NB4 (cell line): ENCODE measurements at regions not wholly inside any gene's neighbourhood (a gene's known extent, or its start where the extent isn't known, plus 50 kb on each side); places are given as distances from the start of the nearest gene placed in this dataset.
A peak's percentile ranks its signal among the peaks of the same experiment; 100 is the strongest.

Source experiments
- DNase-seq: peaks from one replicate; pipeline ENCODE4 v3.0.0; 2010; ENCODE audit warnings: low read depth
- H3K4me3 ChIP-seq: one replicate; pipeline ENCODE4 v1.5.1; 2011; ENCODE audit warnings: mild to moderate bottlenecking, low read depth, low read length, moderate library complexity
- MYC ChIP-seq: IDR thresholded peaks from 2 replicates; pipeline ENCODE4 v1.6.1; 2011; ENCODE audit warnings: low read depth, low read length
- POLR2A ChIP-seq: IDR thresholded peaks from 2 replicates; pipeline ENCODE4 v1.6.1; 2011; ENCODE audit warnings: mild to moderate bottlenecking; ENCODE audit not compliant: insufficient read length; ENCODE audit errors: extremely low read depth
- TF ChIP-seq, protein P1 (sequence below): IDR thresholded peaks from 2 replicates; pipeline ENCODE4 v1.6.1; 2011; ENCODE audit warnings: low read depth, low read length
- TF ChIP-seq, protein P2 (sequence below): IDR thresholded peaks from one replicate; pipeline ENCODE4 v1.5.1; 2012; ENCODE audit warnings: low read depth, low read length

DNA sequence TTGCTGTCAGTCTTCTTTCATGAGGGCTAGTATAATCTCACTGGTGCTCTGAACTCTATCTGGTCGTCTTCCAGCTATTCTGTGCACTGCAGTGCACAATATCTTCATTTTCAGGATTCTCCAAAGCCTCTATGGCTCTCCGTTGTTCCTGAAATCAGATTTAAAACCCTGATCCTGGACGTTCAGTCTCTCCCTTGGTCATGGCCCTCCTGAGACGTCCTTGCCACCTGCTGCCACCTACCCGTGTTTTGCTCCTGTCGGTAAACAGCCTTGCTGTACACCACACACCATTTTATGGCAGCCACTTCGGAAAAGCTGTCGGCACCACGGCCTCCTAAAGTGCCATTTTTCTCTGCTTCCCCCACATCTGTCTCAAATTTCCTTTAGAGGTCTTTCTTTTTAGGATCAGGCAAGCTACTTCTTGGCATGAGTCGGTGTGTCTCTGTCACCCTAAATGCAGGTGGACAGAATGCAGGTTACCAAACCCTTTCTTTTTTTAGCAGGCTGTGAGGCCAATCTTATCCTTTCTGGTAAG lies 170.0 kb downstream of the HRH4 start:
- no peak overlapping the region for H3K4me3 ChIP-seq
- no peak for DNase-seq
- TF ChIP-seq, protein P1, sequence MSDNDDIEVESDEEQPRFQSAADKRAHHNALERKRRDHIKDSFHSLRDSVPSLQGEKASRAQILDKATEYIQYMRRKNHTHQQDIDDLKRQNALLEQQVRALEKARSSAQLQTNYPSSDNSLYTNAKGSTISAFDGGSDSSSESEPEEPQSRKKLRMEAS: no peak
- no peak for TF ChIP-seq MYC
- no peak for TF ChIP-seq POLR2A

DNA sequence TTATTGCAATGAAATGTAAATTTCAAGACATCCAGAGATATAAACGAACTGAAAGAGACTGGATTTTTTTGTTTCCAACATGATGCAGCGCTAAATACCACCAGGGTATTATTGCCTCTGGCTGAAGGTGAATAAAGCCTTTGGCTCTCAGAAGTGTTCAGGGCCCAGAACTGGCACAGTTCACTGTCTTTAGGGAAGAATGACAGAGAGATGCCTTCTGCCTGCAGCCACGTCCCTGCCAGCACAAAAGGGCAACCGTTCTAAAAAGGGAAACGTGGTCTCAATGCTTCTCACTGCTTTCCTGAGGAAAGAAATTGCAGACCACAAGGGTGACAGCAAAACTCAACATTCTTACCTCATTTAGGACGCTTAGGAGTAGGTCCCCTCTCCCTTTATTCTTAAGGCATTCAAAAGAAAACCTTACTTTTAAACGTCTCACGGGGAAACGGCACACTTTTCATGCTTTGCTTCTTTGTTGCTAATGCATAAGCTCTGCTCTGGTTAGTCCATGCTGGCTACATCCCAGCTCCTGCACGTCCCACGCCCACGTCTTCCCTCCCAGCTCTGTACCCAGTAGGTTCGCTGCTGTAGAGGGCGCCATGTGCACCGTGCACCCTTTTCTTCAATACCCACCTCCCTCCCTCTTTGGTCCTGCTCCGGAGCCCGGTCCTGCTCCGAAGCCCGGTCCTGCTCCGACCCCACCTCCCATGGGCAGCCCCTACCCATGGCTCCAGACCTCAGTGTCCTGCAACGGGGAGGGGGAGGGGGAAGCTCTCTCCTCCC lies 171.0 kb downstream of the HRH4 start:
- peak; percentile 4 for DNase-seq
- H3K4me3 ChIP-seq: no peak overlapping the region
- TF ChIP-seq MYC (no peak), POLR2A (no peak)
- TF ChIP-seq, protein P1: no peak
- TF ChIP-seq, protein P2, sequence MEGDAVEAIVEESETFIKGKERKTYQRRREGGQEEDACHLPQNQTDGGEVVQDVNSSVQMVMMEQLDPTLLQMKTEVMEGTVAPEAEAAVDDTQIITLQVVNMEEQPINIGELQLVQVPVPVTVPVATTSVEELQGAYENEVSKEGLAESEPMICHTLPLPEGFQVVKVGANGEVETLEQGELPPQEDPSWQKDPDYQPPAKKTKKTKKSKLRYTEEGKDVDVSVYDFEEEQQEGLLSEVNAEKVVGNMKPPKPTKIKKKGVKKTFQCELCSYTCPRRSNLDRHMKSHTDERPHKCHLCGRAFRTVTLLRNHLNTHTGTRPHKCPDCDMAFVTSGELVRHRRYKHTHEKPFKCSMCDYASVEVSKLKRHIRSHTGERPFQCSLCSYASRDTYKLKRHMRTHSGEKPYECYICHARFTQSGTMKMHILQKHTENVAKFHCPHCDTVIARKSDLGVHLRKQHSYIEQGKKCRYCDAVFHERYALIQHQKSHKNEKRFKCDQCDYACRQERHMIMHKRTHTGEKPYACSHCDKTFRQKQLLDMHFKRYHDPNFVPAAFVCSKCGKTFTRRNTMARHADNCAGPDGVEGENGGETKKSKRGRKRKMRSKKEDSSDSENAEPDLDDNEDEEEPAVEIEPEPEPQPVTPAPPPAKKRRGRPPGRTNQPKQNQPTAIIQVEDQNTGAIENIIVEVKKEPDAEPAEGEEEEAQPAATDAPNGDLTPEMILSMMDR: no peak

DNA sequence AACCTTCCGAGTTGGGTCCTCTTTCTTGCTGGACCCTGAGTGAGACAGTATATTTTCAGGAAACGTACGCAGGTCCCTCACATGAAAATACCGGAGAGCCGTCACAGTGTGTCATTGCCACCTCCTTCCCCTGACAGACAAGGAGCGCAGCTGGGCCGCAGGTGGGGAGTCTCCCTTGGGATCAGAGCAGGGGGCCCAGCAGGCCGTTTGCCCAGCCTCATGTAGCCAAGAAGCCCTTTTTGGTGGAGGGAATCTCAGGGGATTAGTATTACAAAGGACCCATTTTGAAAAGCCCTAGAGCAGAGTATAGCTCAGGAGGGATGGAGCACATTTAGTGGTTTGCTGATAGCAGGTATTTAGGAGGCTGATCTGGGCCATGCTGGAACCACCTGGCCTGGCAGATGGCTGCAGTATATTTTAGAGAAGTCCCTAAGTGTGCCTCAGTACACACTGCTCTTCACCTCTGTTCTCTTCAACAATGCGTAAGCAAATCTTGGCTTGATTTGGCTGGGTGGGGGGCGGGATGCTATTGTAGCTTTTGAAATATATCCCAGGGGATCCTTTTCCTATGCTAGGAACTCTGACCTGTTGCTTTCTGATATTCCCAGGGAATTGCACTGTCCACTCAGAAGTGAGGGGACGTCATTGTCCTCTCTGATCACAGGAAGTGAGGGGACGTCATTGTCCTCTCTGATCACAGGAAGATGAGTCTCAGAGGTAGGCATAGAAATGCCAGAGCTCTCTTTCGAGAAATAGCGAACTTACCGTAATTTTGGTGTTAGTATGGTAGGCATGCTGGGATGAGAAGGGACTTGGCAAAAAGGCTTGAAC lies 171.9 kb downstream of the HRH4 start:
- DNase-seq: no peak

DNA sequence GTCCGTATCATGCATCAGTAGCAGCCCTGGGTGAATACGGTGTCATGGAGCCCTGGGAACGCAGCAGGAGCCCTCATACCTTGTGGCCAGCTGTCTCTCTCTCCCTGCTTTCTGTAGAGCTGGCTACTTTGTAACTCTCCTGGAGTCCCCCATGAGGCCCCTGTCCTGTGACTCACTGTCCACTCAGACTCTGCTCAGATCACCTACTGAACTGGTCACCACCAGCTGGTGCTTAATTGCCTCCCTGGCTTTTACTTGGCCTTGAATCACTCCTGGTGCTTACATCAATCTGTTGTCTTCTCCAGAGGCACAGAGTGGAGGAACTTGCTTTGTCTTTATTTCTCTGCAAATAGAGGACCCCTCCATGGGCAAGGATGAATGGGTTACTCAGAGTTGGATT lies 172.7 kb downstream of the HRH4 start:
- DNase-seq: no peak
- no peak for TF ChIP-seq POLR2A
- no peak for TF ChIP-seq MYC
- TF ChIP-seq, protein P2: no peak
- TF ChIP-seq, protein P1: no peak

More for the DNA sequence above, 171.9 kb downstream of the HRH4 start:
- TF ChIP-seq, protein P2: no peak
- TF ChIP-seq, protein P1: no peak
- no peak for TF ChIP-seq POLR2A
- TF ChIP-seq MYC: no peak
- no peak overlapping the region for H3K4me3 ChIP-seq

DNA sequence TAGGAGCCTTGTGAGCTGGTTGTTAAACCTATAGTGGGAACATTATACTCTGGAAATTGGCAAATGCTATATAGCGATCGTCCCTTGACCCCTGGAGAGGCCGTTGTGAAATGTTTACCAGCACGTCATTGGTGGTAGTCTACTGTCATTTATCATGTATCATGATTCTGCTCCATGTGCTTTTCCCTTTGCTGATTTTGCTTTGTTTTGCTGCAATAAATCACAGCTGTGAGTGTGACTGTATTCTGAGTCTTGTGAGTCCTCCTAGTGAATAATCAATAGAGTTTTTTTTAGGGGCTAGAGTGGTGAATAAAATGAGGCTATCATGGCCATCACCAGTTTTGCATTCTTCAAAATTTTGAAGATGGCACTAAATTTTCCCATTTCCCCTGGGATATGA lies 189.1 kb downstream of the HRH4 start:
- no peak overlapping the region for H3K4me3 ChIP-seq
- no peak for DNase-seq
- TF ChIP-seq POLR2A (no peak), MYC (no peak)
- TF ChIP-seq, protein P2: no peak
- TF ChIP-seq, protein P1: no peak

More for the DNA sequence above, 172.7 kb downstream of the HRH4 start:
- H3K4me3 ChIP-seq: no peak overlapping the region
